Activated CD4-positive, alpha-beta memory T cell treated with anti-CD3 and anti-CD28 coated beads for 36 hours (primary cell): ENCODE measurements at regions not wholly inside any gene's neighbourhood (a gene's known extent, or its start where the extent isn't known, plus 50 kb on each side); places are given as distances from the start of the nearest gene placed in this dataset.

ENCODE experiments used
- CTCF ChIA-PET: fragments of 350-600 bp; sonication (Branson Sonifier 250); formaldehyde crosslinking; loops from one replicate; lab custom pipeline; 2021; ENCODE audit warnings: antibody characterized with exemption, inconsistent platforms; lab: Charles Lee
- POLR2A ChIA-PET: fragments of 350-600 bp; sonication (Branson Sonifier 250); formaldehyde crosslinking; loops from one replicate; lab custom pipeline; 2021; ENCODE audit warnings: antibody characterized with exemption; lab: Charles Lee
- DNase-seq: peaks from one replicate; pipeline ENCODE4 v3.0.0-alpha.2; 2020
- H3K27ac Mint-ChIP-seq: one replicate; pipeline ENCODE4 v1.8.0; 2021; ENCODE audit warnings: mixed read lengths
- H3K27me3 Mint-ChIP-seq: one replicate; pipeline ENCODE4 v1.8.0; 2021; ENCODE audit warnings: mixed read lengths
- H3K36me3 Mint-ChIP-seq: one replicate; pipeline ENCODE4 v1.8.0; 2021; ENCODE audit warnings: mixed read lengths
- H3K4me1 Mint-ChIP-seq: one replicate; pipeline ENCODE4 v1.8.0; 2021; ENCODE audit warnings: low read depth, mixed read lengths
- H3K4me3 Mint-ChIP-seq: one replicate; pipeline ENCODE4 v1.8.0; 2021; ENCODE audit warnings: mild to moderate bottlenecking, mixed read lengths
- H3K9me3 Mint-ChIP-seq: one replicate; pipeline ENCODE4 v1.8.0; 2021; ENCODE audit warnings: mixed read lengths
- intact Hi-C: fragments of 100-400 bp; cut with micrococcal nuclease; formaldehyde crosslinking; loops from one replicate; pipeline ENCODE4 v1.15.1; 2023

GRCh38 chr6:43968110-43968965 is 158.9 kb downstream of the MRPL14 start:
- POLR2A ChIA-PET = no interaction called here
- H3K27ac Mint-ChIP-seq = no peak overlapping the region
- intact Hi-C loops = no loop called here
- CTCF ChIA-PET = interaction anchor here (1.2 kb wide), 1 partner anchor 194 kb away, joined by 3 read pairs; no protein-coding TSS in a partner anchor
- peaks cover 4% of the 10 kb centered on the region for H3K27me3 Mint-ChIP-seq
- no peaks in the 10 kb centered on the region for H3K36me3 Mint-ChIP-seq
- no peaks in the 10 kb centered on the region for H3K4me1 Mint-ChIP-seq
- no peak overlapping the region for H3K4me3 Mint-ChIP-seq
- DNase-seq = no peak
- H3K9me3 Mint-ChIP-seq = no peaks in the 10 kb centered on the region

- no peaks in the 10 kb centered on the region for H3K9me3 Mint-ChIP-seq
- CTCF ChIA-PET = interaction anchor here (1.2 kb wide), 1 partner anchor 193 kb away, joined by 3 read pairs; no protein-coding TSS in a partner anchor
- H3K4me3 Mint-ChIP-seq = no peak overlapping the region
- intact Hi-C loops = no loop called here
- H3K4me1 Mint-ChIP-seq = no peaks in the 10 kb centered on the region
- no peak overlapping the region for H3K27ac Mint-ChIP-seq
- no peak for DNase-seq
- no peaks in the 10 kb centered on the region for H3K36me3 Mint-ChIP-seq
- POLR2A ChIA-PET = no interaction called here
- peaks cover 4% of the 10 kb centered on the region for H3K27me3 Mint-ChIP-seq
Measured at GRCh38 chr6:43967719-43968091, 159.5 kb downstream of the MRPL14 start.

GRCh38 chr6:43966853-43967718 is 160.2 kb downstream of the MRPL14 start:
- Mint-ChIP-seq H3K9me3 (no peaks in the 10 kb centered on the region), H3K27ac (no peak overlapping the region), H3K4me1 (no peaks in the 10 kb centered on the region), H3K27me3 (peaks cover 4% of the 10 kb centered on the region), H3K36me3 (no peaks in the 10 kb centered on the region), H3K4me3 (no peak overlapping the region)
- ChIA-PET POLR2A (no interaction called here), CTCF (interaction anchor here (1.2 kb wide), 1 partner anchor 193 kb away, joined by 3 read pairs; no protein-coding TSS in a partner anchor)
- intact Hi-C loops = no loop called here
- no peak for DNase-seq

GRCh38 chr6:43966374-43966658 is 160.9 kb downstream of the MRPL14 start:
- H3K27ac Mint-ChIP-seq = no peak overlapping the region
- H3K36me3 Mint-ChIP-seq = no peaks in the 10 kb centered on the region
- CTCF ChIA-PET = no interaction called here
- H3K27me3 Mint-ChIP-seq = peaks cover 4% of the 10 kb centered on the region
- no peaks in the 10 kb centered on the region for H3K9me3 Mint-ChIP-seq
- intact Hi-C loops = no loop called here
- DNase-seq = no peak
- POLR2A ChIA-PET = no interaction called here
- no peaks in the 10 kb centered on the region for H3K4me1 Mint-ChIP-seq
- no peak overlapping the region for H3K4me3 Mint-ChIP-seq

GRCh38 chr6:43965628-43966373 is 161.5 kb downstream of the MRPL14 start:
- ChIA-PET CTCF (interaction anchor here (1.2 kb wide), 1 partner anchor 38 kb away, joined by 3 read pairs; no protein-coding TSS in a partner anchor), POLR2A (no interaction called here)
- no peak overlapping the region for H3K4me3 Mint-ChIP-seq

GRCh38 chr6:43964659-43965570 is 162.3 kb downstream of the MRPL14 start:
- H3K27ac Mint-ChIP-seq = no peak overlapping the region
- ChIA-PET POLR2A (no interaction called here), CTCF (interaction anchor here (1.2 kb wide), 1 partner anchor 39 kb away, joined by 3 read pairs; no protein-coding TSS in a partner anchor)
- no peaks in the 10 kb centered on the region for H3K9me3 Mint-ChIP-seq
- no peak for DNase-seq
- intact Hi-C loops = no loop called here
- H3K4me3 Mint-ChIP-seq = no peak overlapping the region
- H3K4me1 Mint-ChIP-seq = no peaks in the 10 kb centered on the region
- H3K36me3 Mint-ChIP-seq = no peaks in the 10 kb centered on the region
- peaks cover 4% of the 10 kb centered on the region for H3K27me3 Mint-ChIP-seq

More at GRCh38 chr6:43965628-43966373, 161.5 kb downstream of the MRPL14 start:
- H3K9me3 Mint-ChIP-seq = no peaks in the 10 kb centered on the region
- intact Hi-C loops = no loop called here
- H3K27ac Mint-ChIP-seq = no peak overlapping the region
- DNase-seq = no peak
- no peaks in the 10 kb centered on the region for H3K4me1 Mint-ChIP-seq
- peaks cover 4% of the 10 kb centered on the region for H3K27me3 Mint-ChIP-seq
- H3K36me3 Mint-ChIP-seq = no peaks in the 10 kb centered on the region

- H3K4me3 Mint-ChIP-seq = no peak overlapping the region
- POLR2A ChIA-PET = no interaction called here
- peaks cover 4% of the 10 kb centered on the region for H3K27me3 Mint-ChIP-seq
- H3K4me1 Mint-ChIP-seq = no peaks in the 10 kb centered on the region
- no peaks in the 10 kb centered on the region for H3K36me3 Mint-ChIP-seq
- intact Hi-C loops = no loop called here
- H3K27ac Mint-ChIP-seq = no peak overlapping the region
- no peaks in the 10 kb centered on the region for H3K9me3 Mint-ChIP-seq
- no peak for DNase-seq
- CTCF ChIA-PET = no interaction called here
Measured at GRCh38 chr6:43963877-43964658, 163.2 kb downstream of the MRPL14 start.

- Mint-ChIP-seq H3K4me1 (no peaks in the 10 kb centered on the region), H3K4me3 (no peak overlapping the region), H3K36me3 (no peaks in the 10 kb centered on the region), H3K27ac (no peak overlapping the region), H3K27me3 (peaks cover 6% of the 10 kb centered on the region), H3K9me3 (no peaks in the 10 kb centered on the region)
- CTCF ChIA-PET = no interaction called here
- intact Hi-C loops = no loop called here
- POLR2A ChIA-PET = no interaction called here
- no peak for DNase-seq
Measured at GRCh38 chr6:43963203-43963602, 164.0 kb downstream of the MRPL14 start.

GRCh38 chr6:43962458-43962857 is 164.8 kb downstream of the MRPL14 start:
- intact Hi-C loops = no loop called here
- DNase-seq = no peak
- no peaks in the 10 kb centered on the region for H3K36me3 Mint-ChIP-seq

GRCh38 chr6:43957273-43957672 is 170.0 kb downstream of the MRPL14 start:
- POLR2A ChIA-PET = no interaction called here
- Mint-ChIP-seq H3K36me3 (peaks cover 3% of the 10 kb centered on the region), H3K9me3 (peaks cover 4% of the 10 kb centered on the region), H3K27ac (no peak overlapping the region), H3K4me1 (no peaks in the 10 kb centered on the region), H3K4me3 (no peak overlapping the region), H3K27me3 (peaks cover 17% of the 10 kb centered on the region)
- no peak for DNase-seq
- intact Hi-C loops = no loop called here
- CTCF ChIA-PET = interaction anchor here (1.2 kb wide), 1 partner anchor 183 kb away, joined by 3 read pairs; no protein-coding TSS in a partner anchor

More at GRCh38 chr6:43962458-43962857, 164.8 kb downstream of the MRPL14 start:
- ChIA-PET POLR2A (no interaction called here), CTCF (no interaction called here)
- H3K27ac Mint-ChIP-seq = no peak overlapping the region
- no peaks in the 10 kb centered on the region for H3K9me3 Mint-ChIP-seq
- no peaks in the 10 kb centered on the region for H3K4me1 Mint-ChIP-seq
- peaks cover 10% of the 10 kb centered on the region for H3K27me3 Mint-ChIP-seq
- H3K4me3 Mint-ChIP-seq = no peak overlapping the region
